Vagina (tissue), 2 donors: ENCODE measurements at regions not wholly inside any gene's neighbourhood (a gene's known extent, or its start where the extent isn't known, plus 50 kb on each side); places are given as distances from the start of the nearest gene placed in this dataset.

Source experiments
- CTCF ChIP-seq, 3 experiments: fragments of 450-650 bp in 2 of 3; fragments of 200-600 bp in 1 of 3; sonication (generic) in 1 of 3; IDR thresholded peaks; one replicate each; pipeline ENCODE4 v1.5.1; 2017 to 2019; ENCODE audit warnings: antibody characterized with exemption in 3 of 3, mild to moderate bottlenecking in 2 of 3, moderate library complexity in 2 of 3
- POLR2A ChIP-seq, 2 donors: fragments of 450-650 bp; IDR thresholded peaks; one replicate each; pipeline ENCODE4 v1.6.1; 2017; ENCODE audit warnings: antibody characterized with exemption in 2 of 2, mild to moderate bottlenecking in 2 of 2, moderate library complexity in 2 of 2
- POLR2AphosphoS5 ChIP-seq, 2 donors: sonication (generic); formaldehyde crosslinking; IDR thresholded peaks; one replicate each; pipeline ENCODE4 v1.9.0; 2017; ENCODE audit warnings: antibody characterized with exemption in 2 of 2, mild to moderate bottlenecking in 2 of 2, low read depth in 1 of 2; ENCODE audit not compliant: insufficient read depth in 1 of 2

- no peak for TF ChIP-seq POLR2A (IDR thresholded peaks at IDR 0.05)
- no peak for TF ChIP-seq CTCF (IDR thresholded peaks at IDR 0.05)
- no peak for TF ChIP-seq POLR2AphosphoS5 (IDR thresholded peaks at IDR 0.05; ENCODE audit: insufficient read depth in 1 of 2, low read depth in 1 of 2)
Observed at GRCh38 chr12:110796952-110797351, 49.8 kb upstream of the CCDC63 start.
